ENCODE measurements at regions not wholly inside any gene's neighbourhood (a gene's known extent, or its start where the extent isn't known, plus 50 kb on each side); places are given as distances from the start of the nearest gene placed in this dataset.
A peak's percentile ranks its signal among the peaks of the same experiment; 100 is the strongest.

DNA sequence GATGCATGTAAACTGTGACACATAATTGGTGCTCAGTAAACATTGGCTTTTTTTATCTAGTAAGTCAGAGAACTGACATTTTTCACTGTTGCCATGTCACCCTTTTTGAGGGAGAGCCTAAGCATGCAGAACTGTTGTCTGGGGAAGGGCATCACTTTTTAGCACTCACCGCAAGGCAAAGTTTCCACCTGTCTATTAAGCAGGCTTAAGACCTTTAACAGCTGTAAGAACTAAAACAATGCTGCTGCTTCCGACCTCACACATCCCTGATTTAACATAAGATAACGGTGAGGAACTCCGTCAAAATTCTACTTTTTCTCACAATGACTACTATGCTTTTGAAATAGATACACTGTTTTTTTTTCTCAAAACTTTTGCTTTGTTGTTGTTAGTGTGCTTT lies 554.8 kb downstream of the NUF2 start:
- no peaks in the 10 kb centered on the region for H3K4me1 ChIP-seq (ENCODE audit: insufficient read depth, low read length)
- no peaks in the 10 kb centered on the region for H3K79me2 ChIP-seq (ENCODE audit: insufficient read depth, low read length)
- DNase-seq (ENCODE audit: insufficient read length, low spot score, missing footprints) = peak; percentile 39
- peak overlapping the region; percentile 53 for H3K27ac ChIP-seq (ENCODE audit: low read depth, low read length)
- no peaks in the 10 kb centered on the region for H3K36me3 ChIP-seq (ENCODE audit: insufficient read depth, low read length)
- no peak overlapping the region for H3K4me2 ChIP-seq (ENCODE audit: insufficient read depth, low read length)
- TF ChIP-seq, protein P1, sequence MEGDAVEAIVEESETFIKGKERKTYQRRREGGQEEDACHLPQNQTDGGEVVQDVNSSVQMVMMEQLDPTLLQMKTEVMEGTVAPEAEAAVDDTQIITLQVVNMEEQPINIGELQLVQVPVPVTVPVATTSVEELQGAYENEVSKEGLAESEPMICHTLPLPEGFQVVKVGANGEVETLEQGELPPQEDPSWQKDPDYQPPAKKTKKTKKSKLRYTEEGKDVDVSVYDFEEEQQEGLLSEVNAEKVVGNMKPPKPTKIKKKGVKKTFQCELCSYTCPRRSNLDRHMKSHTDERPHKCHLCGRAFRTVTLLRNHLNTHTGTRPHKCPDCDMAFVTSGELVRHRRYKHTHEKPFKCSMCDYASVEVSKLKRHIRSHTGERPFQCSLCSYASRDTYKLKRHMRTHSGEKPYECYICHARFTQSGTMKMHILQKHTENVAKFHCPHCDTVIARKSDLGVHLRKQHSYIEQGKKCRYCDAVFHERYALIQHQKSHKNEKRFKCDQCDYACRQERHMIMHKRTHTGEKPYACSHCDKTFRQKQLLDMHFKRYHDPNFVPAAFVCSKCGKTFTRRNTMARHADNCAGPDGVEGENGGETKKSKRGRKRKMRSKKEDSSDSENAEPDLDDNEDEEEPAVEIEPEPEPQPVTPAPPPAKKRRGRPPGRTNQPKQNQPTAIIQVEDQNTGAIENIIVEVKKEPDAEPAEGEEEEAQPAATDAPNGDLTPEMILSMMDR (IDR thresholded peaks at IDR 0.05; ENCODE audit: extremely low read depth, low read depth, low read length) = no peak
- H3K27me3 ChIP-seq (ENCODE audit: insufficient read depth, low read length) = no peaks in the 10 kb centered on the region
- H3K9me3 ChIP-seq (ENCODE audit: low read depth, low read length) = no peaks in the 10 kb centered on the region
- H2AFZ ChIP-seq (ENCODE audit: low read length) = no peak overlapping the region
- H4K20me1 ChIP-seq (ENCODE audit: insufficient read depth, low read length) = no peaks in the 10 kb centered on the region
- no peak overlapping the region for H3K4me3 ChIP-seq (ENCODE audit: insufficient read depth, low read length)

DNA sequence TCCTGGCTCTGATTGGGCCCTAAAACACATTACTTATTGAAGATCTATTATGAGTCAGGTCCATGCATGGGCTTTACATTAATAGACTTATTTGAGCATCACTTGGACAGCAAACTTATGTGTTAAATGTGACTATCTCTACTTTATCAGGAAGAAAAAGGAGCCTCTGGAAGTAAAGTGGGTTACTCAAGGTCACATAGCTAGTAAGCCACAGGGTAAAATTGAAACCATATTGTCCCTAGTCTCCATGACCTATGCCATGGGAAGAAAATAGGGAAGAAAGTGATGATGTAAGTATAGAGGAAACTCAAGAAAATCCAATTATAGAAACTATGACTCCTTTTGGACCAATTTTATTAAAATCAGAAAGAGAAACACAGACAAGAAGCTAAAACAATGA lies 555.3 kb downstream of the NUF2 start:
- no peak overlapping the region for H3K4me2 ChIP-seq (ENCODE audit: insufficient read depth, low read length)
- H3K27me3 ChIP-seq (ENCODE audit: insufficient read depth, low read length) = no peaks in the 10 kb centered on the region
- H3K27ac ChIP-seq (ENCODE audit: low read depth, low read length) = no peak overlapping the region
- H3K4me1 ChIP-seq (ENCODE audit: insufficient read depth, low read length) = no peaks in the 10 kb centered on the region
- no peak for DNase-seq (ENCODE audit: insufficient read length, low spot score, missing footprints)
- H4K20me1 ChIP-seq (ENCODE audit: insufficient read depth, low read length) = no peaks in the 10 kb centered on the region
- no peaks in the 10 kb centered on the region for H3K36me3 ChIP-seq (ENCODE audit: insufficient read depth, low read length)
- no peak overlapping the region for H3K4me3 ChIP-seq (ENCODE audit: insufficient read depth, low read length)
- no peaks in the 10 kb centered on the region for H3K9me3 ChIP-seq (ENCODE audit: low read depth, low read length)
- H3K79me2 ChIP-seq (ENCODE audit: insufficient read depth, low read length) = no peaks in the 10 kb centered on the region
- H2AFZ ChIP-seq (ENCODE audit: low read length) = no peak overlapping the region
- TF ChIP-seq, protein P1 (IDR thresholded peaks at IDR 0.05; ENCODE audit: extremely low read depth, low read depth, low read length) = no peak

DNA sequence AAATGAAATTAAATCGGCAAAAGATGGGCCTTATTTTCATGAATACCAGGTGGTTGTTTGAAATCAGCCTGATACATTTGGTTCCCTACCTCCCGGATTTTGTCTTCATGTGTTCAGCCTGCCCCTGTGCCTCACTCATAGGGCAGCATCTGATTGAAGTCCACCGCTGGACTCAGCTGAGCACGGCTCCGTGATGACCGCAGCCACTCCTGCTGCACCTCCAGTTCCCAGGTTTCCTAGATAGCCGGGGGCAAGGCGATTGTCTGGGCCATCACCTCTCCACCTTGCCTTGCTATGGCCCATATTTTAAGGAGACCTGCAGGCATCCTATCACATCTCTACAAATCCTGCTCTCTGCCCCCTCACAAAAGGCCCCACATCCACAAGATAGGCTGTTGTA lies 563.8 kb downstream of the NUF2 start:
- no peaks in the 10 kb centered on the region for H3K27me3 ChIP-seq (ENCODE audit: insufficient read depth, low read length)
- no peaks in the 10 kb centered on the region for H3K4me1 ChIP-seq (ENCODE audit: insufficient read depth, low read length)
- no peak overlapping the region for H2AFZ ChIP-seq (ENCODE audit: low read length)
- TF ChIP-seq, protein P1 (IDR thresholded peaks at IDR 0.05; ENCODE audit: extremely low read depth, low read depth, low read length) = no peak
- H3K36me3 ChIP-seq (ENCODE audit: insufficient read depth, low read length) = no peaks in the 10 kb centered on the region
- no peaks in the 10 kb centered on the region for H3K79me2 ChIP-seq (ENCODE audit: insufficient read depth, low read length)
- H3K27ac ChIP-seq (ENCODE audit: low read depth, low read length) = no peak overlapping the region
- H3K4me2 ChIP-seq (ENCODE audit: insufficient read depth, low read length) = no peak overlapping the region
- H3K4me3 ChIP-seq (ENCODE audit: insufficient read depth, low read length) = no peak overlapping the region
- no peaks in the 10 kb centered on the region for H4K20me1 ChIP-seq (ENCODE audit: insufficient read depth, low read length)
- DNase-seq (ENCODE audit: insufficient read length, low spot score, missing footprints) = no peak
- H3K9me3 ChIP-seq (ENCODE audit: low read depth, low read length) = no peaks in the 10 kb centered on the region

DNA sequence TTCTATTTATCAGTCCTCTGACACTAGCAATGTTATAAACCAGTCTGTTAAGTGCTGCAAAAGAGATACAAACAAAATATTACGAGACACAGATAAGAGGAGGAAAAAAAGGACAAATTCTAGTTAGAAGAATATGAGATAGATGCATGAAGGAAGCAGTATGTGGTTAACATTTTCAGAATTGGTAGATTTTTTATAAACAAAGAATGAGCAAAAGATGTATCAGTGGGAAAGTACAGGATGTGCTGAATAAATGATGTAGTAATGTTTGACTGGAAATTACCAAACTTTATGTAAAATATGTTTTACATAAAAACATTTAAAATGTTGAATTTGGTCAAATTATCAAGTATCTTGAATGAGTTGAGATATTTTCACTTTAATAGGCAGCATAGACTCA lies 574.2 kb downstream of the NUF2 start:
- H3K4me3 ChIP-seq (ENCODE audit: insufficient read depth, low read length) = no peak overlapping the region
- DNase-seq (ENCODE audit: insufficient read length, low spot score, missing footprints) = no peak

More for the DNA sequence above, 574.2 kb downstream of the NUF2 start:
- H3K4me1 ChIP-seq (ENCODE audit: insufficient read depth, low read length) = no peaks in the 10 kb centered on the region
- H3K36me3 ChIP-seq (ENCODE audit: insufficient read depth, low read length) = no peaks in the 10 kb centered on the region
- H3K27me3 ChIP-seq (ENCODE audit: insufficient read depth, low read length) = no peaks in the 10 kb centered on the region
- TF ChIP-seq, protein P1 (IDR thresholded peaks at IDR 0.05; ENCODE audit: extremely low read depth, low read depth, low read length) = no peak
- peaks cover 3% of the 10 kb centered on the region for H3K9me3 ChIP-seq (ENCODE audit: low read depth, low read length)
- H3K79me2 ChIP-seq (ENCODE audit: insufficient read depth, low read length) = no peaks in the 10 kb centered on the region
- no peak overlapping the region for H3K4me2 ChIP-seq (ENCODE audit: insufficient read depth, low read length)
- no peak overlapping the region for H3K27ac ChIP-seq (ENCODE audit: low read depth, low read length)
- H4K20me1 ChIP-seq (ENCODE audit: insufficient read depth, low read length) = no peaks in the 10 kb centered on the region
- no peak overlapping the region for H2AFZ ChIP-seq (ENCODE audit: low read length)
